IMR-90 (cell line): ENCODE measurements at regions not wholly inside any gene's neighbourhood (a gene's known extent, or its start where the extent isn't known, plus 50 kb on each side); places are given as distances from the start of the nearest gene placed in this dataset.

Experiments
- CEBPB ChIP-seq: IDR thresholded peaks from 2 replicates; pipeline ENCODE4 v1.6.1; 2012; ENCODE audit warnings: low read depth, low read length, improper control_type of control experiment
- MXI1 ChIP-seq: IDR thresholded peaks from 2 replicates; pipeline ENCODE4 v1.6.1; 2012; ENCODE audit warnings: low read depth, mild to moderate bottlenecking, low read length, moderate library complexity, borderline replicate concordance
- NFE2L2 ChIP-seq: fragments of 150-350 bp; IDR thresholded peaks from 2 replicates; pipeline ENCODE4 v1.6.1; 2016; ENCODE audit warnings: low read depth, mild to moderate bottlenecking, low read length
- POLR2A ChIP-seq: IDR thresholded peaks from 2 replicates; pipeline ENCODE4 v1.6.1; 2012; ENCODE audit warnings: mild to moderate bottlenecking, low read depth, low read length
- TF ChIP-seq, protein P1 (sequence below): conservative IDR thresholded peaks from 2 replicates; pipeline ENCODE4 v1.5.1; 2012; ENCODE audit warnings: mild to moderate bottlenecking, low read depth, low read length, improper control_type of control experiment
- TF ChIP-seq, protein P2 (sequence below): fragments of 150-350 bp; IDR thresholded peaks from 2 replicates; pipeline ENCODE4 v1.6.1; 2016; ENCODE audit warnings: low read depth, mild to moderate bottlenecking, low read length, moderate library complexity, borderline replicate concordance

DNA sequence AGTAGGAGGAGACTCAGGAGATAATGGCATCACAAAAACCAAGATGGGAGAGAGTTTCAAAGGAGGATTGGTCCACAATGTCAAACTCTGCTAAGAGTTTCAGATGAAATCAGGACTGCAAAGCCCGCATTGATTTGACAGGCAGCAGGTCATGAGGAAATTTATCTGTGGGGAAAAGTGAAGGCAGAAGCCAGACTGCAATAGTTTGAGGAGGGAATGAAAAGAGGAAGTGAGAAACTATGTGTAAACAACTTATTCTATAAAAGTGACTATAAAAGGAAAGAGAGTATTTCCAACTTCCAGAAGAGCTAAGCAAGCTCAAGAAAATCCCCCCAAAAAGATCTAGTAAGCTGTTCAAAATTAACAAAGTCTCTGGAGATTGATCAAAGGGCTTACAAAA is 66.3 kb upstream of the DGKK start:
- TF ChIP-seq, protein P1, sequence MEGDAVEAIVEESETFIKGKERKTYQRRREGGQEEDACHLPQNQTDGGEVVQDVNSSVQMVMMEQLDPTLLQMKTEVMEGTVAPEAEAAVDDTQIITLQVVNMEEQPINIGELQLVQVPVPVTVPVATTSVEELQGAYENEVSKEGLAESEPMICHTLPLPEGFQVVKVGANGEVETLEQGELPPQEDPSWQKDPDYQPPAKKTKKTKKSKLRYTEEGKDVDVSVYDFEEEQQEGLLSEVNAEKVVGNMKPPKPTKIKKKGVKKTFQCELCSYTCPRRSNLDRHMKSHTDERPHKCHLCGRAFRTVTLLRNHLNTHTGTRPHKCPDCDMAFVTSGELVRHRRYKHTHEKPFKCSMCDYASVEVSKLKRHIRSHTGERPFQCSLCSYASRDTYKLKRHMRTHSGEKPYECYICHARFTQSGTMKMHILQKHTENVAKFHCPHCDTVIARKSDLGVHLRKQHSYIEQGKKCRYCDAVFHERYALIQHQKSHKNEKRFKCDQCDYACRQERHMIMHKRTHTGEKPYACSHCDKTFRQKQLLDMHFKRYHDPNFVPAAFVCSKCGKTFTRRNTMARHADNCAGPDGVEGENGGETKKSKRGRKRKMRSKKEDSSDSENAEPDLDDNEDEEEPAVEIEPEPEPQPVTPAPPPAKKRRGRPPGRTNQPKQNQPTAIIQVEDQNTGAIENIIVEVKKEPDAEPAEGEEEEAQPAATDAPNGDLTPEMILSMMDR, result no peak
- TF ChIP-seq MXI1 (no peak), CEBPB (no peak), POLR2A (no peak), NFE2L2 (no peak)
- TF ChIP-seq, protein P2, sequence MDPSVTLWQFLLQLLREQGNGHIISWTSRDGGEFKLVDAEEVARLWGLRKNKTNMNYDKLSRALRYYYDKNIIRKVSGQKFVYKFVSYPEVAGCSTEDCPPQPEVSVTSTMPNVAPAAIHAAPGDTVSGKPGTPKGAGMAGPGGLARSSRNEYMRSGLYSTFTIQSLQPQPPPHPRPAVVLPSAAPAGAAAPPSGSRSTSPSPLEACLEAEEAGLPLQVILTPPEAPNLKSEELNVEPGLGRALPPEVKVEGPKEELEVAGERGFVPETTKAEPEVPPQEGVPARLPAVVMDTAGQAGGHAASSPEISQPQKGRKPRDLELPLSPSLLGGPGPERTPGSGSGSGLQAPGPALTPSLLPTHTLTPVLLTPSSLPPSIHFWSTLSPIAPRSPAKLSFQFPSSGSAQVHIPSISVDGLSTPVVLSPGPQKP, result no peak
